Adrenal gland (tissue), 5 donors: ENCODE measurements at regions not wholly inside any gene's neighbourhood (a gene's known extent, or its start where the extent isn't known, plus 50 kb on each side); places are given as distances from the start of the nearest gene placed in this dataset.

Experiments
- CTCF ChIP-seq, 6 experiments: fragments of 450-650 bp in 4 of 6; fragments of 200-600 bp in 2 of 6; sonication (generic) in 1 of 6; IDR thresholded peaks; 1 replicate in 5 of 6; 2 replicates in 1 of 6; pipeline versions ENCODE4 v1.5.1 to v1.8.0; 2016 to 2021; ENCODE audit warnings: antibody characterized with exemption in 6 of 6, mild to moderate bottlenecking in 2 of 6, moderate library complexity in 1 of 6
- POLR2A ChIP-seq, 2 donors: fragments of 450-650 bp; IDR thresholded peaks; one replicate each; pipeline ENCODE4 v1.6.1; 2017; ENCODE audit warnings: antibody characterized with exemption in 2 of 2, mild to moderate bottlenecking in 2 of 2, moderate library complexity in 1 of 2
- donor health status: DM: no; HTN: no; CAD: no.

GRCh38 chr9:131798246-131798645, 58.4 kb upstream of the RAPGEF1 start:
- no peak for TF ChIP-seq CTCF (IDR thresholded peaks at IDR 0.05)
- no peak for TF ChIP-seq POLR2A (IDR thresholded peaks at IDR 0.05)
